ENCODE measurements at regions not wholly inside any gene's neighbourhood (a gene's known extent, or its start where the extent isn't known, plus 50 kb on each side); places are given as distances from the start of the nearest gene placed in this dataset.

GRCh38 chr13:104967376-104967775 is 1568.1 kb downstream of the EFNB2 start:
- TF ChIP-seq EZH2 (IDR thresholded peaks at IDR 0.05; ENCODE audit: insufficient read depth, poor library complexity, severe bottlenecking) (no peak), EZH2phosphoT487 (IDR thresholded peaks at IDR 0.05; ENCODE audit: insufficient read depth, low read depth) (no peak)
